Hypothalamus (tissue), 51 donors: ENCODE measurements at regions not wholly inside any gene's neighbourhood (a gene's known extent, or its start where the extent isn't known, plus 50 kb on each side); places are given as distances from the start of the nearest gene placed in this dataset.
"Not testable (repeated sequence)": the region's sequence is repeated elsewhere in the genome, so short reads cannot be mapped to it uniquely, and the experiment has no call there.

Experiments used
- DNase-seq, 51 donors: peaks; one replicate each; lab custom pipeline; 2025; lab: John Stamatoyannopoulos, UW

- DNase-seq, result no peak
These were observed 983.2 kb upstream of the IGFBP7 start for GRCh38 chr4:58093352-58093751.

DNA sequence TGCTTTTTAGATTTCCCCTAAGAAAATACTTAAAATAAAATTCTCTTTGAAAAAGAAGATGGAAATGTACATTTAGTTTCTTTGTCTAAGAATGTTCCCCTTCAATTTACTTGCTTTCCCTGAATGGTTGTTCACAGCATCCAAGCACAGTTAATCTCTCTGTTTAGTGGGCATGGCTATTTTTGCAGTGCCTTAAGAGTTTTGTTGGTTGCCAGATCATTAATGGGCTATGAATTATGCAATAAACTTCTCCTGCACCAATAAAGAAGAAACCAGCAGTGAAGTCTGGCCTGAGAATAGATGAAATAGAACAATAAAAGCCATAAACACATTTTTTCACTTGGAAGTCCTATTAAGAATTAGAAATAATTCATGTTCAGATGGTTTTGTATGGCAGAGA is 980.4 kb upstream of the IGFBP7 start:
- no peak for DNase-seq

DNA sequence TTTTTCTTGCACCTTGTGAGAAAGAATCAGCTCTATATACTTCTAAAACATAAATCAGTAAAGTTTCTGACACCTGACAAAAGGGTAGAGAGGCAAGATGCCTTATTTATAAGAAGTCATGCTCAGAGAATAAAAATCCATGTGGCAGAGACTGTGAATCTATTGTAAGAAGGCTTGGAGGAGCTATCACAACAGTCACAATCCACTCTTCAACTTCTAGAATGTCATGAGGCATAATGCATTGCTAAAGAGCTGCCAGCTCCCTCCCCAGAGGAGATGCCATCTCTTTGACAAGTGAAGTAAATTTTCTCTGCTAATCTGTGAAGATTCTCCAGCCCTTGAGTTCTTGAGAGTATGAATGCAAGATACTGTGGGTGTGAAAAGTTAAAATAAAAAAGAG is 971.2 kb upstream of the IGFBP7 start:
- DNase-seq, result no peak

DNA sequence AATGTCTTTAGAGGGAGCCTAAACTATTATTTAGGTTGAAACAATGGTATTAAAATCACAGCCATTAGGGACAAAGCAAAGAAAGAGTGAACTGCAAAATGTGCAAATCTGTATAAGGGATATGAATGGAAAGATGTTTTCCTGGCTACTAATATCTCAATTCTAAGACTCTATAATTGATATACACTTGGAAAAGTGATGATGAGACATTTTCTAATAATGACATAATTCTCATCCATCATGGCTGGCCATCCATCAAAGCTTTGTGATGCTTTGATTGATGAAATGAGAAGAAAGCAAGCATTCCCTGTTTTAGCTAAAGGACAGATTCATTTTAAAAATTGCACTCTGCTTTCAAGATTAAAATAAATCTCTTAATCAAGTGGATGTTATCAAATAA is 965.5 kb upstream of the IGFBP7 start:
- no peak for DNase-seq

DNA sequence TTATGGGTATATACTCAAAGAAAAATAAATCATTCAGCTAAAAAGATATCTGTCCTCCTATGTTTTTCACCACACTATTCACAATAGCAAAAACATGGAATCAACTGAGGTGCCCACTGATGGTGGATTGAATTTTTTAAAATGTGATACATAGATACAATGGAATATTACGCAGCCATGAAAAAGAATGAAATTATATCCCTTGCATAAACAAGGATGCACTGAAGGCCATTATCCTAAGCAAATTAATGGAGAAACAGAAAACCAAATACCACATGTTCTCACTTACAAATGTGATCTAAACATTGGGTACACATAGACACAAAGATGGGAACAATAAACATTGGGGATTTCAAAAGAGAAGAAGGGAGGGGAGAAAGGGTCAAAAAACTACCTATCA is 964.2 kb upstream of the IGFBP7 start:
- DNase-seq, result no peak

DNA sequence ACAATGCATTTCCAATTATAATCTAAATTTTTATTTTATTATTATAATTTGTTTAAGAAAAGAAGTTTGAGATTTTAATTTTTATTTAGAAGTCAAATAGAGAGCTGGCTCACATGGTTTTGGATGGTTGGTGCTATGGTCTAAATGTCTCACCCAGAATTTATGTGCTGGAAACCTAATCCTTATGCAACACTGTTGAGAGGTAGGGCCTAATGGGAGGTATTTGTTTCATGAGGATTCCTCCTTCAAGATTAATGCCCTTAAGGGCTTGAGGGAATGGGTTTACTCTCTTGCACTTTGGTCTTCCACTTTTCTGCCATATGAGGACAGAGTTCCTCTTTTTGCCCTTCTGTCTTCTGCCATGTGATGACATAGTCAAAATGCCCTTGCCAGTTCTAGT is 960.5 kb upstream of the IGFBP7 start:
- no peak for DNase-seq

DNA sequence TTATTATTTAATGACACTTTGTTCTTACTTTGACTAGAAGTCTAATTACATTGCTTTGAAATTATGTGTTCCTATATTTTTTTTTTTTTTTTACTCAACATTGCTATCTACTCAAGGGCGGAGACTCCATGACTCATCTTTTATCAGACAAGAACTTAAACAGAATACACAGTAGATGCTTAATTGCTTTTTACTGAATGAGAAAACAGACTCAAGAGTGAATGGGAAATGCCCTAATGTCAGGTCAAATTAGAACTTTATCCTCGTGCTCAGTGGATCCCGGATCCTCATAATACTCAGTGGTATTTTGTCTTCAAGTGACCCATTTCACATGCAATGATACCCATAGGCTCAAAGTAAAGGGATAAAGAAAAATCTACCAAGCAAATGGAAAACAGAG is 954.5 kb upstream of the IGFBP7 start:
- no peak for DNase-seq

DNA sequence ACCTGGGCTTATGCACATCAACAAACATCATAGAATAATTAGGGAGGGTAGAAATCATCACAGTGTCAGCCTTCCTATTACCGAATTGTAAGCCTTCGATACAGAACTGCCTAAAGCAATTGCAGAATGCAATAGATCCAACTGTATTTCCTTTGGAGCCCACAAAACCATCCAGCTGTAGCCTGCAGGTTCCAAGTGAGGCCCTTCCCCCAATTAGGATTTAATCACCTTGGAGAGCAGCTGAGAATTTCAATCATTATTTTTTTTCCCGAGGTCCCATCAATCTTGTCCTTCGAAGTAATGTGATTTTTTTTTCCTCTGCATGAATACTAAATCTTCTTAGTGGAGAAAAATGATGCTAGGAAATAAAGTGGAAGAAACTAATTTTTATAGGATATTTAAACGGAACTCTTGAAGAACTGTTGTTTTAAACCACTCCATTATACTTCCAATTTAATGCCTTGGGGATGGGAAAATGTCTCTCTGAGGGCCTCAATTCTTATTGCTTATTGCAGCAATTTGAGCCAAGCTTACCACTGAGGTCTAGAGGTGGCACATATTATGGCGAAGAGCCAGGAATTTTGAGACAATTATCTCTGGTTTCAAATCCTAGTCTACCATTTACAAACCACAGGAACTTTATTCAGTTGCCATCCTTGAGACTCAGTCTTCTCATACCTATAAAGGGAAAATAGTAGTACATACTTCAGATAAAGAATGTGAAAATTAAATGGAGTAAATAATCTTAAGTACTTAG is 953.4 kb upstream of the IGFBP7 start:
- DNase-seq, result no peak

DNA sequence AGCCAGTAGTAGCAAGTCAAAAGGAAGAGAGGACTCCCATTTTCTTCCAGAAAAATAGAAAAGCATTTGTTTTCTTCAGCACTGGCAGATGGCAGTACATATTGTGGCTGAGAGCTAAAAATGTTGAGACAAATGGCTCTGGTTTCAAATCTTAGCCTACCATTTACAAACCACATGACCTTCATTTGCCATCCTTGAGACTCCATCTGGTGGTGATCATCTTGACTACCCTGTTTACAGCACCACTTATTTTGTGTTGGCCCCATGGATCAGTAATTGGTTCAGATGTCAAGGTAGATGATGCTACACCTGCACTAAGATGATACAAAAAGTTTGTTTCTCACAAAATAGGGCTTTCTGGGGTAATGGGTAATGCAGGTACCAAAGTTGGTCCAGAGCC is 951.8 kb upstream of the IGFBP7 start:
- no peak for DNase-seq

DNA sequence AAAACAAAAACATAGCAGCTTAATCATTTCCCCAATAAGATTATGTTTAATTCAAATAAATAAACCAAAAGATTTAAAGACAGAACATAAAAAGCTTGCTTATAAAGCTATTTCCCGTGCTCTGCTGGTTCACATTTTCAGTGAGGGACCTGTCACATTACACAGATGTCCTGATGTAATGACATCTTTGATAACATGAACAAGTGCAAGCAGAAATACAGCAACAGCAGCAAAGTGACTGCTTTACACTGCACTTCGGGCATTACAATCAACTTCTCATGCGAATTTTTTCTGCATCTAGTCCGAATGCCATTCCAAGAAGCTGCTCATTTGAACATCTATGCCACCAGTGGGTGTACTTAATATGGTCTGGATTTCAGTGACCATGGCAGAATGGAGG is 940.3 kb upstream of the IGFBP7 start:
- no peak for DNase-seq

DNA sequence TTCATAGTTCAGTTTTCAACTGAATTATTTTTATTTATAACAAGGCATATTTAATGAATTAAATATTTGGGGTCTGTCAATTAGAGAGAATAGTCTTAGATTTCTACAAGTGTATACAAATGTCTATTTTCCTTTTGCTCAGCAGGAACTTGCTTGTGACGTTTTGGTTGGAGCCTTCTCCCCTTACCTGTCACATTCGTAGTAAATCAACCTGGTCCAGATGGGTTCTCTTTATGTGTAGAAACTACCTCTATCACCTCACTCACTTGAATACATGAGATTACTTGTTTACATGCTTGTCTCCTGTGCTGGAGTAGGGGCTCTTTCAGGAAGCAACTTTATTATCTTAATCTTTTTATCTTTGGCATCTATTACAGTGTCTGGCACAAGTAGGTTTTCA is 938.3 kb upstream of the IGFBP7 start:
- DNase-seq, result no peak

DNA sequence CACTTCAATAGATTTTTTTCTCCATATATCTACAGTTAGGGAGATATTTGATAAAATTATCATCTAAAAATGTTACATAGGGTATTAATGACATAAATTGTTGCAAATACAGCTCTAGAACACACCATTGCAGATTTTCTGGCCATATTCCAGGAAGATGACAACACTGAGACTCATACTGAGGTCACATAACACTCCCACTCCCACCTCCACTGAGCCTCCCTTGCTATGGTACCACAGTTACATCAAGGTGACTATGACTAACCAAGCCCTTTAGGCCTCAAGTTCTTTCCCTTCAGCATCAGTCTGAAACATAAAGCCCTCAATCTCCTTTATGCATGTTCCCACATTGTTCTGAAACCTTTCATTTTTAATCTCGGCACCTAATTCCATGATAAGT is 932.0 kb upstream of the IGFBP7 start:
- no peak for DNase-seq

DNA sequence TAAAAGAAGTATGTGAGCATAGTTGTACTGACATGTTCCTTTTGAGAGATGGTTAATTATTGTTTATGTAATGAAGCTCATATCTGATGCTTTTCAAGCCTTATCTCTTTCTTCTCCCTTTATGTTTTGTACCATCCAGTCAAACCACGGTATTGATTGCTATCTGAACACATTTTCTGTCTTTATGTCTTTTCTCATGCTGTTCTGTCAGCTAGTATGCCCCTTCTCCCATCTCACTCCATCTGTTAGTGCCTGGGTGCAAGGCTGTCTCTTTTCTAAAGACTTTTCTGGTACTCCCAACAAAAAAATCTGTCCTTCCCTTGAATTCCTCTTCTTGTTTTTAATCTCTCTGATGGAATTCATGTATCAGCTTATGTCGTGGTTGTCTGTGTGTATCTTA is 883.8 kb upstream of the IGFBP7 start:
- DNase-seq, result no peak

DNA sequence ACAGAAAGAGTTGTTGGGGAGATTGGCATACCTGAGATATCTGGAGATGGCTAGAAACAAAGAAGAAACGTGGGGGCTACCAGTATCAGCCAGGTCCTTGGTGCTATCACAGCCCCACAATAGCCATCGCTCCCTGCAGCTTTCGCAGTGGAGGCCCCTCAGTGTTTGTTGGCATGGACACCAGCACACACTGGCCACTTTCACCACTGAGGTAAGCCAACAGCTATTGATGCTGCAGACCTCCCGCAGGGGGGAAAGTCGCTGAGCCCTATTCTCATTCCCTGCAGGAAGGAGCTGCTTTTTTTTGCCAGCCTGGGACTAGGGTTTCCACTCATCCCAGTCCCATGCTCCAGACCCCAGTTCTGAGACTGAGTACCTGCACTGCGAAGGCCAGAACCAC is 879.2 kb upstream of the IGFBP7 start:
- no peak for DNase-seq

DNA sequence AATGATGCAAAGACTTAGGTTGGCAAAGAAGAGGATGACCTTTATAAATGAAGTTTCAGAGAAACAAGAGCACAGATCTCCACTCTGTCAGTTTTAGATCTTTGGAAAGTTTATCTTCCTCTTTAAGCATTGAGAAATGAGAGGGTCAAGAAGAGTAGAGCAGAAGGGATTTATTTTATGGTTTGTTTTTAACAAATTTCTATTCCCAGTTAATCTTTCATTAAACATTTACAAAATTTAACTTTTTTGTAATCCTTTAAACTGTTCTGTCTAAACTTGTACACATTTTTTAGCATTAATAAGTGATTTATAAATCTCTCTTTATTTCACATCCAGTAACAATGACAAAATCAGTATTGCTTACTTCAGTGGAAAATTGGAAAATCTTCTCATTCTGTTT is 875.0 kb upstream of the IGFBP7 start:
- DNase-seq, result no peak

GRCh38 chr4:57981123-57981522 is 870.9 kb upstream of the IGFBP7 start:
- DNase-seq, result no peak

- no peak for DNase-seq
These were observed 864.6 kb upstream of the IGFBP7 start for GRCh38 chr4:57974821-57975220.

GRCh38 chr4:57973819-57974218 is 863.6 kb upstream of the IGFBP7 start:
- DNase-seq, result no peak

DNA sequence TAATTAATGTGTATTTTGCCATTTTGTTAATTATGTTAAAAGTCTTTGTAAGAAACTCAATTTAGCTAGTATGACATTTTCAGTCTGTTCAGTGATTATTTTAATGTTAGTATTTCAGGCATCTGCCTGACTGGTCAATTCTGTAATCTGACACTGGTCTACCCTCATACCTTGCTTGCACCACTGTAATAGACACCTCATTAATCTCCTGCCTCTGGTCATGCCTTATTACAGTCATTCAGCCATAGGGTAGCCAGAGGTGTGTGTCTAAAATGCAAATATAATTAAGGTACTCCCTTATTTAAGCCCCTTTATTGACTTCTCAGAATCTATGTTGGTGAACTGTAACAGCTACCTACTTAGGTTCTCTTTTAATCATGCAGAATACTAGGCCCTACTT is 861.1 kb upstream of the IGFBP7 start:
- DNase-seq, result no peak

GRCh38 chr4:57966987-57967760 is 857.0 kb upstream of the IGFBP7 start:
- no peak for DNase-seq

GRCh38 chr4:57965431-57965830 is 855.2 kb upstream of the IGFBP7 start:
- not testable (repeated sequence) for DNase-seq

DNA sequence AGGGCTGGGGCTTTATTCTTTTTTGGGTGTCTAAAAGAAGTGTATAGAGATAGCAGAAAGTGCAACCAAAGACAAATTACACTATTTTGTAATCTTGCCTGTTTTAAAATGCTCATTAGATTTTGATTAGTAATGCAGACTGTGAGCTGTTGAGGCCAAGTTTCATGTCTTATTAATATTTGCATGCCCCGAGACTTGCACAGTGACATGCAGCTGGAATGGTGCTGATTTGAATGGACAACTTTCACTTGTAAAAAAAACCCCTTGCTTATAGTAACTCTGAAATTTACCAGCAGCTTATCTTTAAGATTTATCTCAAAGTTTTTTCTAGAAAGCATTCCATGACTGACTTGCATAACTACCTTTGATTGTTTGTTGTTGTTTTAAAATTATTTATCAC is 835.1 kb upstream of the IGFBP7 start:
- no peak for DNase-seq
